Upper lobe of right lung (tissue), 1 donor: ENCODE measurements at regions not wholly inside any gene's neighbourhood (a gene's known extent, or its start where the extent isn't known, plus 50 kb on each side); places are given as distances from the start of the nearest gene placed in this dataset.

ENCODE experiments used
- ATAC-seq: fragments of 200-7000 bp; cut with Tn5 transposase; one replicate; pipeline ENCODE4 v1.9.1; 2020; ENCODE audit warnings: mild to moderate bottlenecking, moderate library complexity
- DNase-seq: peaks from one replicate; pipeline ENCODE4 v3.0.0-alpha.2; 2020
- H3K27ac ChIP-seq: fragments of 200-600 bp; one replicate; pipeline ENCODE4 v1.8.0; 2022
- H3K27me3 ChIP-seq: fragments of 200-600 bp; one replicate; pipeline ENCODE4 v1.8.0; 2022; ENCODE audit warnings: mild to moderate bottlenecking
- H3K36me3 ChIP-seq: fragments of 200-600 bp; one replicate; pipeline ENCODE4 v1.8.0; 2022
- H3K4me1 ChIP-seq: fragments of 200-600 bp; one replicate; pipeline ENCODE4 v1.8.0; 2022
- H3K4me3 ChIP-seq: fragments of 200-600 bp; one replicate; pipeline ENCODE4 v1.8.0; 2022; ENCODE audit warnings: mild to moderate bottlenecking
- H3K9me3 ChIP-seq: fragments of 200-600 bp; one replicate; pipeline ENCODE4 v1.8.0; 2022
- intact Hi-C: fragments of 100-400 bp; cut with DNase I; formaldehyde crosslinking; loops from one replicate; pipeline ENCODE4 v1.11.0; 2022
- TF ChIP-seq, protein P1 (sequence below): fragments of 200-600 bp; IDR thresholded peaks from one replicate; pipeline ENCODE4 v1.8.0; 2022; ENCODE audit warnings: antibody characterized with exemption
- donor health status: DM: no; HTN: yes; CAD: no; lungs with severe emphysema.

GRCh38 chr1:222347627-222348026 is 200.3 kb downstream of the HHIPL2 start:
- DNase-seq, result no peak
- Histone ChIP-seq H3K27ac (no peak overlapping the region), H3K36me3 (no peaks in the 10 kb centered on the region), H3K4me1 (no peaks in the 10 kb centered on the region), H3K4me3 (no peak overlapping the region), H3K9me3 (no peaks in the 10 kb centered on the region), H3K27me3 (no peaks in the 10 kb centered on the region)
- TF ChIP-seq, protein P1, sequence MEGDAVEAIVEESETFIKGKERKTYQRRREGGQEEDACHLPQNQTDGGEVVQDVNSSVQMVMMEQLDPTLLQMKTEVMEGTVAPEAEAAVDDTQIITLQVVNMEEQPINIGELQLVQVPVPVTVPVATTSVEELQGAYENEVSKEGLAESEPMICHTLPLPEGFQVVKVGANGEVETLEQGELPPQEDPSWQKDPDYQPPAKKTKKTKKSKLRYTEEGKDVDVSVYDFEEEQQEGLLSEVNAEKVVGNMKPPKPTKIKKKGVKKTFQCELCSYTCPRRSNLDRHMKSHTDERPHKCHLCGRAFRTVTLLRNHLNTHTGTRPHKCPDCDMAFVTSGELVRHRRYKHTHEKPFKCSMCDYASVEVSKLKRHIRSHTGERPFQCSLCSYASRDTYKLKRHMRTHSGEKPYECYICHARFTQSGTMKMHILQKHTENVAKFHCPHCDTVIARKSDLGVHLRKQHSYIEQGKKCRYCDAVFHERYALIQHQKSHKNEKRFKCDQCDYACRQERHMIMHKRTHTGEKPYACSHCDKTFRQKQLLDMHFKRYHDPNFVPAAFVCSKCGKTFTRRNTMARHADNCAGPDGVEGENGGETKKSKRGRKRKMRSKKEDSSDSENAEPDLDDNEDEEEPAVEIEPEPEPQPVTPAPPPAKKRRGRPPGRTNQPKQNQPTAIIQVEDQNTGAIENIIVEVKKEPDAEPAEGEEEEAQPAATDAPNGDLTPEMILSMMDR, result no peak
- intact Hi-C loops, result no loop called here
- no peak for ATAC-seq

GRCh38 chr1:222346955-222347354 is 200.9 kb downstream of the HHIPL2 start:
- Histone ChIP-seq H3K27me3 (no peaks in the 10 kb centered on the region), H3K36me3 (no peaks in the 10 kb centered on the region), H3K4me1 (no peaks in the 10 kb centered on the region), H3K9me3 (no peaks in the 10 kb centered on the region), H3K4me3 (no peak overlapping the region), H3K27ac (no peak overlapping the region)
- ATAC-seq (no peak), DNase-seq (no peak)
- intact Hi-C loops, result no loop called here
- TF ChIP-seq, protein P1, result no peak

DNA sequence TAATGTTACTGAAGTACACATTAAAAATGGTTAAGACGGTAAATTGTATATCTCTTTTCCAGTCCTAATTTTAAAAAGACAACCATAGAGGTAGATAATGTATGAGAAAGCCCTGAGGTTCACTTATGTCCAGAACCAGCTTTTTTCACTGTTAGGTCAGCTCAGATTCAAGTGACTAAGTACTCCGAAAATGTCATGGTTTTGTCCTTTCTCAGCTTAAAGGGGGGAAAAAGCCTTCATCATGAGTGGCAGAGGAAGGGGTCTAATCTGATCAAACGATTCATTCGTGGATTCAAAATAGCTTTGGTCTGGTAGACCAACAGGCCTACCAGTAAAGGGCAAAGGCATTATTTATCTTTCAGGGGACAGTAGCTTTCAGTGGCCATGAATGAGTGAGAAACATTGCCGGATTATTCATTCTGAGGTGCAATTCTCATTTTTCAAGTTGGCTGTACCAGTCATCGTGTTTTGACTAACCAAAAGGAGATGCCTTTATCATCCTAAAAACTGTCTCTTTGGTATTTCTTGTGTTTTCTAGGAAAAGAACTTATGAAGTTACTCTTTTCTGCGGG is 208.4 kb downstream of the HHIPL2 start:
- Histone ChIP-seq H3K4me3 (no peak overlapping the region), H3K4me1 (no peaks in the 10 kb centered on the region), H3K9me3 (no peaks in the 10 kb centered on the region), H3K36me3 (no peaks in the 10 kb centered on the region), H3K27me3 (no peaks in the 10 kb centered on the region), H3K27ac (no peak overlapping the region)
- no peak for ATAC-seq
- TF ChIP-seq, protein P1, result no peak
- intact Hi-C loops, result no loop called here
- no peak for DNase-seq

- Histone ChIP-seq H3K4me3 (no peak overlapping the region), H3K27ac (no peak overlapping the region), H3K9me3 (no peaks in the 10 kb centered on the region), H3K27me3 (no peaks in the 10 kb centered on the region), H3K36me3 (no peaks in the 10 kb centered on the region), H3K4me1 (no peaks in the 10 kb centered on the region)
- DNase-seq (no peak), ATAC-seq (no peak)
- intact Hi-C loops, result no loop called here
- TF ChIP-seq, protein P1, result no peak
Measured at GRCh38 chr1:222335586-222335985, 212.3 kb downstream of the HHIPL2 start.

GRCh38 chr1:222334026-222334680 is 213.8 kb downstream of the HHIPL2 start:
- Histone ChIP-seq H3K4me3 (no peak overlapping the region), H3K27ac (no peak overlapping the region), H3K9me3 (no peaks in the 10 kb centered on the region), H3K27me3 (no peaks in the 10 kb centered on the region), H3K4me1 (no peaks in the 10 kb centered on the region), H3K36me3 (no peaks in the 10 kb centered on the region)
- DNase-seq (no peak), ATAC-seq (no peak)
- TF ChIP-seq, protein P1, result no peak
- intact Hi-C loops, result no loop called here

DNA sequence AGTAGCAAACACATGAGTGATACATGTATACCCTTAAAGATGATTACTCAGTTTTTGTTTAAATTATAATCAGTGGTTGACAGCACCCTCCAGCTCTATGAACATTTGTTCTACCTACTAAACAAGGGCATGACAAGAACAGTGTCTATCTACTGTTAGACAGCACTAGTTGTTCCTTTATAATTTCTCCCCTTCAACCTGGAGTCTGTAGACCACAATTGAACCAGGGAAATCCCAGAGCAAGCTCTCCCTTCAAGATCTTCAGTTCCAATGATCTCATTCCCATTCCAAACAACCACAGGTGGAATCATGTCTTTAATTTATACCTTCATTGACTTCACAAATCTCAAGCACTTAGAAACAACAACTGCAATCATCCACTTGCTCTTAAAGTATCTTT is 216.1 kb downstream of the HHIPL2 start:
- ATAC-seq (no peak), DNase-seq (no peak)
- TF ChIP-seq, protein P1, result no peak
- no peaks in the 10 kb centered on the region for H3K27me3 ChIP-seq
- no peak overlapping the region for H3K4me3 ChIP-seq
- H3K27ac ChIP-seq, result no peak overlapping the region
- no peaks in the 10 kb centered on the region for H3K36me3 ChIP-seq
- intact Hi-C loops, result no loop called here
- no peaks in the 10 kb centered on the region for H3K9me3 ChIP-seq
- H3K4me1 ChIP-seq, result no peaks in the 10 kb centered on the region
